ENCODE measurements at regions not wholly inside any gene's neighbourhood (a gene's known extent, or its start where the extent isn't known, plus 50 kb on each side); places are given as distances from the start of the nearest gene placed in this dataset.

DNA sequence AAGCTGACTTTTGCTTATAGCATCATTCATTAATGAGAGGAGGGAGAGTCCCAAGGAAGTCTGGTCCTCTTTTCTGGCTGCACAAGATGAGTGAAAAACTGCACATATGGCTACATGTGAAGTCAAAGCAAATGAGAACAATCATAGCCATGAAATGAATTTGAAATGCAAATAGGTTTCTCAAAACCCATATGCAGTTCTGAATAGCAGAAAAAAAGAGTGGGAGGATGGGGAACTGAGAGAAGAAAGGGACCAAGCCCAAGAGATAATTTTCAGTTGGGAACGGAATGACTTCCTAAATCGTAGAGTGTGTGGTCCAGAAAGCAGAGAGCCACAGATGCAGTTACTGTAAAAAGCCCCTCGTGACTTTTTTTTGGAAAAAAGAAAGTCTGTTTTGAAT lies 66.3 kb downstream of the GTPBP8 start:
- Histone ChIP-seq H3K4me1 (ENCODE audit: control insufficient read depth in 1 of 2, low read depth in 2 of 2) (peaks cover 0 to 3% of the 10 kb centered on the region in 2 donors), H3K9me3 (no peaks in the 10 kb centered on the region), H3K4me3 (no peak overlapping the region), H3K36me3 (no peaks in the 10 kb centered on the region), H3K27me3 (replicated peaks; ENCODE audit: insufficient read depth) (no peaks in the 10 kb centered on the region), H3K27ac (no peak overlapping the region)
- DNase-seq (ENCODE audit: low spot score) (no peak), ATAC-seq (ENCODE audit: insufficient number of reproducible peaks, low FRiP score, low read depth) (no peak)
- TF ChIP-seq, protein P1, sequence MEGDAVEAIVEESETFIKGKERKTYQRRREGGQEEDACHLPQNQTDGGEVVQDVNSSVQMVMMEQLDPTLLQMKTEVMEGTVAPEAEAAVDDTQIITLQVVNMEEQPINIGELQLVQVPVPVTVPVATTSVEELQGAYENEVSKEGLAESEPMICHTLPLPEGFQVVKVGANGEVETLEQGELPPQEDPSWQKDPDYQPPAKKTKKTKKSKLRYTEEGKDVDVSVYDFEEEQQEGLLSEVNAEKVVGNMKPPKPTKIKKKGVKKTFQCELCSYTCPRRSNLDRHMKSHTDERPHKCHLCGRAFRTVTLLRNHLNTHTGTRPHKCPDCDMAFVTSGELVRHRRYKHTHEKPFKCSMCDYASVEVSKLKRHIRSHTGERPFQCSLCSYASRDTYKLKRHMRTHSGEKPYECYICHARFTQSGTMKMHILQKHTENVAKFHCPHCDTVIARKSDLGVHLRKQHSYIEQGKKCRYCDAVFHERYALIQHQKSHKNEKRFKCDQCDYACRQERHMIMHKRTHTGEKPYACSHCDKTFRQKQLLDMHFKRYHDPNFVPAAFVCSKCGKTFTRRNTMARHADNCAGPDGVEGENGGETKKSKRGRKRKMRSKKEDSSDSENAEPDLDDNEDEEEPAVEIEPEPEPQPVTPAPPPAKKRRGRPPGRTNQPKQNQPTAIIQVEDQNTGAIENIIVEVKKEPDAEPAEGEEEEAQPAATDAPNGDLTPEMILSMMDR (IDR thresholded peaks at IDR 0.05), result no peak

DNA sequence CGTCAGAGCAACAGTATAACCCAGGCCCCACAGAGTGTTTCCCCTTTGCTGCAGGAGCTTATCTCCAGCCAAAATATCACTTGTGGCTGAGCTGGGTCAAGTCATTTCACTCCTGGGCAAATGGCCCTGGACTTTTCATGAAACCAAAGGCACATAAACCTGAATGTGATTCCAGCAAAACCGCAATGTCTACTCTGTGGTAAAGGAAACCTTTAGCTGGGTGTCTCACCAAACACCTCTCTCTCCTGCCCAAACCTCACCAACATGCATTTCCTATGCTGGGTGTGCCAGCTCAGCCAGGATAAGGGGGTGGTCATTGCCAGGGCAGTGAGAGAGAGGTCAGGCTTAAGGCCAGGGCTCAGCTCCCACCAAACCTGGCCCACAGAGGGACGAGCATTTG lies 67.4 kb downstream of the GTPBP8 start:
- Histone ChIP-seq H3K27me3 (replicated peaks; ENCODE audit: insufficient read depth) (no peaks in the 10 kb centered on the region), H3K9me3 (no peaks in the 10 kb centered on the region), H3K4me3 (no peak overlapping the region), H3K27ac (no peak overlapping the region), H3K4me1 (ENCODE audit: control insufficient read depth in 1 of 2, low read depth in 2 of 2) (peaks cover 0 to 5% of the 10 kb centered on the region in 2 donors), H3K36me3 (no peaks in the 10 kb centered on the region)
- TF ChIP-seq, protein P1 (IDR thresholded peaks at IDR 0.05), result no peak
- DNase-seq (ENCODE audit: low spot score) (no peak), ATAC-seq (ENCODE audit: insufficient number of reproducible peaks, low FRiP score, low read depth) (no peak)

DNA sequence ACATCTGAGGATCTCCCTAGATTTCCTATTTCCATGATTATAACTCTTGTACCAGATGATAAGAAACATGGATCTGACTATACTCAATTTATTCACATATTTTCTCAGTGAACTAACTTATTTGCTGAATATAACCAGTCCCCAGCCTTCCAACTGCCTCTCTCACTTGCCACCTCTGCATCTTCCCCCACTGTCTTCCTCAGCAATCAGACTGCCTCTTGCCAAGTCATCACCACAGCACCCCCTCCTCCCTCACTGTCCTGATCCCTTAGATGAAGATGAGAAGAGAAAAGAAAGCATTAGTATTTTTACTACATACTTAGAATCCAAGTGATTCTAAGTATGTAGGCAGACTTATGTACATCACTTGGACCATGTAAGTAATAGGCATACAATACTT lies 71.9 kb downstream of the GTPBP8 start:
- no peaks in the 10 kb centered on the region for H3K27me3 ChIP-seq (replicated peaks; ENCODE audit: insufficient read depth)
- no peak overlapping the region for H3K27ac ChIP-seq
- no peaks in the 10 kb centered on the region for H3K36me3 ChIP-seq
- TF ChIP-seq, protein P1 (IDR thresholded peaks at IDR 0.05), result no peak
- ATAC-seq (ENCODE audit: insufficient number of reproducible peaks, low FRiP score, low read depth) (no peak), DNase-seq (ENCODE audit: low spot score) (no peak)
- H3K4me3 ChIP-seq, result no peak overlapping the region
- H3K4me1 ChIP-seq (ENCODE audit: control insufficient read depth in 1 of 2, low read depth in 2 of 2), result peaks cover 0 to 18% of the 10 kb centered on the region in 2 donors
- H3K9me3 ChIP-seq, result no peaks in the 10 kb centered on the region

DNA sequence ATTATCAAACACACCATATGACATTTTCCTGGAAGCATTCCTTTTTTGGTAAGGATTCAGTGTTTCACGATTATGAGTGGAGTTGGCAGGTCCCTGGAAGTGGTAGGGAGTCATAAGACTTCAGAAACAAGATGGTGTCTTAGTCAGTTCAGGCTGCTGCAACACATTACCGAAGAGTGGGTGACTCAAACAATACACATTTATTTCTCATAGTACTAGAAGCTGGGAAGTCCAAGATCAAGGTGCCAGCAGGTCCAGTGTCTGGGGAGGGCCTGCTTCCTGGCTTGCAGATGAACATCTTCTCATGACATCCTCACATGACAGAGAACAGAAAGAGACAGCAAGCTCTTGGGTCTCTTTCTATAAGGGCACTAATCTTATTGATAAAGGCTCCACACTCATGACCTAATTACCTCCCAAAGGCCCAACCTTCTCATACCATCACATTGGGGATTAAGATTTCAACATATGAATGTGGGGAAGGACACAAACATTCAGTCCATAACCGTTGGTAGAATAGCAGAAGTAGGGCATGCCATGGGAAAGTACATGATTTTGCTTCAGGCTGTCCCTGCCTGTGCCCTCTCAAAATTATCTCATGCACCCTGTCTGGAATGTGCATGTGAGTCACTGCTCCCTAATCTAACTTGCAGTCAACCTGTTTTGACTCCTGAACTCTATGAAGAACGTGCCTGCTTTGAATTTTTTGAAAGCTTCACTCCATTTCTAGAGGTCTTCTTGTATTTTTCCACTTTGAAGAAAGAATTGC lies 72.5 kb downstream of the GTPBP8 start:
- Histone ChIP-seq H3K4me3 (no peak overlapping the region), H3K27me3 (replicated peaks; ENCODE audit: insufficient read depth) (no peaks in the 10 kb centered on the region), H3K27ac (peak overlapping the region; percentile 11 to 27), H3K9me3 (no peaks in the 10 kb centered on the region), H3K36me3 (no peaks in the 10 kb centered on the region), H3K4me1 (ENCODE audit: control insufficient read depth in 1 of 2, low read depth in 2 of 2) (peaks cover 0 to 18% of the 10 kb centered on the region in 2 donors)
- no peak for DNase-seq (ENCODE audit: low spot score)
- TF ChIP-seq, protein P1 (IDR thresholded peaks at IDR 0.05), result no peak
- no peak for ATAC-seq (ENCODE audit: insufficient number of reproducible peaks, low FRiP score, low read depth)

DNA sequence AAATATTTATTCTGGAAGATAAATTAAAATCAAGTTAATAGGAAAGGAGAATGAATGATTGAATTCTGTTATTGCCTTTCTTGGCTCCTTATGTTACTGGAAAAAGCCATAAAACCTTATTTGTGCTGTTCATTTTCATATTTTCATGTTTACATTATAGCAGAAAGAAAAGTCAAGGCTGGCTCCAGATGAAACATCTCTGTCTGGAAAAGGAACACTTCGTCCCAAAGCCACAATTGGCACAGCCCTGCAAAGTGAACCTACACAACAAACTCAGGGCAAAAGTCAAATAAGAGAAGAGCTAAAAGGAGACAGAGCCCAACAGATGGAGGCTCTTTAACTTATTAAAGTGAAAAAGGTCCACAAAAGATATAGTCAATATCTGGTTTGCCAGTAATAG lies 73.4 kb downstream of the GTPBP8 start:
- Histone ChIP-seq H3K4me3 (no peak overlapping the region), H3K9me3 (no peaks in the 10 kb centered on the region), H3K36me3 (no peaks in the 10 kb centered on the region), H3K27ac (no peak overlapping the region), H3K4me1 (ENCODE audit: control insufficient read depth in 1 of 2, low read depth in 2 of 2) (peaks cover 0 to 18% of the 10 kb centered on the region in 2 donors), H3K27me3 (replicated peaks; ENCODE audit: insufficient read depth) (no peaks in the 10 kb centered on the region)
- DNase-seq (ENCODE audit: low spot score) (no peak), ATAC-seq (ENCODE audit: insufficient number of reproducible peaks, low FRiP score, low read depth) (no peak)
- TF ChIP-seq, protein P1 (IDR thresholded peaks at IDR 0.05), result no peak

Measured in thoracic aorta (tissue), 2 donors.